ENCODE measurements at regions not wholly inside any gene's neighbourhood (a gene's known extent, or its start where the extent isn't known, plus 50 kb on each side); places are given as distances from the start of the nearest gene placed in this dataset.
A peak's percentile ranks its signal among the peaks of the same experiment; 100 is the strongest.

DNA sequence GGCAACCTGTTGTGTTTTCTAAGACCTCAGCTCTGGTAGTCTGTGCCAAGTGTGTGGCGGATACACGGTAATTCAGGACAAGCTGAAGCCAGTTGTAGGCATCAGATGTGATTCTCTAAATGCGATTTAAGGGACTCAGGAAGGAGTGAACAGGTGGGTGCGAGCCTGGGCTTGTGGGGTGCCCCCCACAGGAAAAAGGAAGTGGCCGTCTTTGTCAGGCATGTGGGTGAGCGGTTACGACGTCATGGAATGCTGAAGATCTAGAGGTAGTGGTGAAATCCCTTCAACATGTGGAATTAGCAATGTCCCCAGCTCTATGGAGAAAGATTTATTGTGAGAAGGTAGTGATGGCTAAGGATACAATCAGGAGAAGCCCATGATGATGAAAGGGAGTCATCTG lies 95.1 kb upstream of the EXOC2 start:
- Histone ChIP-seq H4K20me1 (ENCODE audit: insufficient read depth, low read length) (no peaks in the 10 kb centered on the region), H3K27me3 (ENCODE audit: insufficient read depth, low read length, poor library complexity) (no peaks in the 10 kb centered on the region), H3K4me3 (ENCODE audit: low read depth in 1 of 2, low read length in 2 of 2) (no peak overlapping the region), H3K9me3 (ENCODE audit: insufficient read depth, low read length, severe bottlenecking) (no peaks in the 10 kb centered on the region), H3K36me3 (ENCODE audit: insufficient read depth, low read length) (no peaks in the 10 kb centered on the region), H3K4me1 (ENCODE audit: insufficient read depth, low read length) (no peaks in the 10 kb centered on the region), H2AFZ (ENCODE audit: low read depth, low read length) (no peak overlapping the region), H3K79me2 (ENCODE audit: insufficient read depth, low read length) (no peaks in the 10 kb centered on the region), H3K9ac (ENCODE audit: low read depth, low read length) (no peak overlapping the region), H3K4me2 (ENCODE audit: insufficient read depth, low read length) (no peak overlapping the region), H3K27ac (ENCODE audit: low read length) (no peak overlapping the region)
- ATAC-seq (ENCODE audit: insufficient read depth, low read depth): peak; percentile 66
- TF ChIP-seq, protein P1, sequence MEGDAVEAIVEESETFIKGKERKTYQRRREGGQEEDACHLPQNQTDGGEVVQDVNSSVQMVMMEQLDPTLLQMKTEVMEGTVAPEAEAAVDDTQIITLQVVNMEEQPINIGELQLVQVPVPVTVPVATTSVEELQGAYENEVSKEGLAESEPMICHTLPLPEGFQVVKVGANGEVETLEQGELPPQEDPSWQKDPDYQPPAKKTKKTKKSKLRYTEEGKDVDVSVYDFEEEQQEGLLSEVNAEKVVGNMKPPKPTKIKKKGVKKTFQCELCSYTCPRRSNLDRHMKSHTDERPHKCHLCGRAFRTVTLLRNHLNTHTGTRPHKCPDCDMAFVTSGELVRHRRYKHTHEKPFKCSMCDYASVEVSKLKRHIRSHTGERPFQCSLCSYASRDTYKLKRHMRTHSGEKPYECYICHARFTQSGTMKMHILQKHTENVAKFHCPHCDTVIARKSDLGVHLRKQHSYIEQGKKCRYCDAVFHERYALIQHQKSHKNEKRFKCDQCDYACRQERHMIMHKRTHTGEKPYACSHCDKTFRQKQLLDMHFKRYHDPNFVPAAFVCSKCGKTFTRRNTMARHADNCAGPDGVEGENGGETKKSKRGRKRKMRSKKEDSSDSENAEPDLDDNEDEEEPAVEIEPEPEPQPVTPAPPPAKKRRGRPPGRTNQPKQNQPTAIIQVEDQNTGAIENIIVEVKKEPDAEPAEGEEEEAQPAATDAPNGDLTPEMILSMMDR (IDR thresholded peaks at IDR 0.05; ENCODE audit: borderline replicate concordance, extremely low read depth, low read length, poor library complexity, severe bottlenecking): no peak
- TF ChIP-seq EZH2 (IDR thresholded peaks at IDR 0.05; ENCODE audit: borderline replicate concordance, low read depth, low read length, severe bottlenecking): no peak
- DNase-seq: peak; percentile 34

DNA sequence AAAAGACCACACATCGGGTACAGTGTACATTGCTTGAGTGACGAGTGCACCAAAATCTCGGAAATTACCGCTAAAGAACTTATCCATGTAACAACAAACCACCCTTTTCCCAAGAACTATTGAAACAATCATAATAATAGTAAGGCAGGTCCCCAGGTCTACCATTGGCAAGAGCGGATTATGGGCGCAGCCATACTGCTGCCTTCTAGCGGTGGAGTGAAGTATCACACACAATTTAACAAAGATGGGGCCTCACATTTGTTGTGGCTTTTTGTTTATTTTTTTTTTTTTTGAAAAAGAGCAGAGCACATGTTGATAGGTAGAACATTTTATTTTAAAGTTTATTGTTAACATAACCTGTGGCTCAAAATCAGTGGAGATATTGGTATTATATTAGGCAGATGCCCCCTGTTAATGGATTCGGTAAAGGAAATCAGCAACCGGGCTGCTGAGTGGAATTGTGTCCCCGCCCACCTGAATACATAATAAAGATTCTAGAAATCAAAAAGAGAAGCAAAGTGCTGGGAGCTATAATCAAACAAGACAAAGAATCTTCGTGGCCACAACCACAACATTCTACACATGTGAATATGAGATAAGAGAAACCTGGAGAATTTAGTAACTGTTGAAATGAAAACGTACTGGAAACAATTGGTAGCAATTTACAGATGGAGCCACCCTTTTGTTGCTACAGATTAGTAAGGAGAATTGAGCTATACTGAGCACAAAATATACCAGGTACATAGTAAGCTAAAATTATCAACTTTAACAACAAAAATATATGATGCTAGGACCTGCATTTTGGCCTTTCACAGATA lies 94.2 kb upstream of the EXOC2 start:
- no peak for DNase-seq
- no peak for ATAC-seq (ENCODE audit: insufficient read depth, low read depth)

DNA sequence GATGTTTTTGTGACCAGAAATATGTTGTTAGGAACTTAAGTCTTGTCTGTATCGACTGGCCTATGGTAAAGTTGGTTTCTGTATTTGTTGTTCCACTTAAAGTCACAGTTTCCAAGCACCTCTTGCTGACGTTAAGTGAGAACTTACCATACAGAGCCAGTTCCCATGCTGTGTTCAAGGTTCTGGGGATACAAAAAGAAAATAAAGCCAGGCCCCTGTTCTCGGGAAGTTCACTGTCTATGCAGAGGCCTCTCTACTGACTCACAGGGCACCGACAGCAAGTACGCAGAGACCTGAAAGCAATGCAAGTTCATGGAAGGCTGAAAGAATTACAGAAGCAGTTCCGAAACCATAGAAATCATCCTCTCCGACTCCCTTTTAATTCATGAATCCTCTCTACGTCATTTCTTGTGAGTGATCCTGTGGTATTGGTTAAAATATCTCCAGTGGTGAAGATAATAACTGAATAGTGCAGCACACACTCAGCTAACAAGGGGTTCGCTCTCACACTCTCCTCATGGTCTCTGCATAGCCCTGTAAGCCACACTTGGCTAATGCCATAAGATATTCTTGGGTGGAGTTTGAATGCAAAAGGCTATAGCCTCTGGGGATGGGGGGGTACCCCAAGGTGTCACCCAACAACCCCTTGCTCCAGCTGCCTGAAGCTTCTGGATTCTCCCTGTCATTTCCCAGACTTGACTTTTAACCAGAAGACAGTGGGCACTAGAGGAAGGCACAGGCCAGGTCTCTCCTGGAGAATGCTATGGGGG lies 91.2 kb upstream of the EXOC2 start:
- Histone ChIP-seq H3K27ac (ENCODE audit: low read length) (no peak overlapping the region), H3K79me2 (ENCODE audit: insufficient read depth, low read length) (no peaks in the 10 kb centered on the region), H3K27me3 (ENCODE audit: insufficient read depth, low read length, poor library complexity) (peaks cover 7% of the 10 kb centered on the region), H4K20me1 (ENCODE audit: insufficient read depth, low read length) (no peaks in the 10 kb centered on the region), H3K9ac (ENCODE audit: low read depth, low read length) (no peak overlapping the region), H2AFZ (ENCODE audit: low read depth, low read length) (no peak overlapping the region), H3K4me2 (ENCODE audit: insufficient read depth, low read length) (no peak overlapping the region), H3K4me1 (ENCODE audit: insufficient read depth, low read length) (no peaks in the 10 kb centered on the region), H3K9me3 (ENCODE audit: insufficient read depth, low read length, severe bottlenecking) (no peaks in the 10 kb centered on the region), H3K4me3 (ENCODE audit: low read depth in 1 of 2, low read length in 2 of 2) (no peak overlapping the region), H3K36me3 (ENCODE audit: insufficient read depth, low read length) (no peaks in the 10 kb centered on the region)
- TF ChIP-seq, protein P1 (IDR thresholded peaks at IDR 0.05; ENCODE audit: borderline replicate concordance, extremely low read depth, low read length, poor library complexity, severe bottlenecking): no peak
- no peak for TF ChIP-seq EZH2 (IDR thresholded peaks at IDR 0.05; ENCODE audit: borderline replicate concordance, low read depth, low read length, severe bottlenecking)
- no peak for ATAC-seq (ENCODE audit: insufficient read depth, low read depth)
- DNase-seq: no peak

More for the DNA sequence above, 94.2 kb upstream of the EXOC2 start:
- H3K9ac ChIP-seq (ENCODE audit: low read depth, low read length): no peak overlapping the region
- H3K4me2 ChIP-seq (ENCODE audit: insufficient read depth, low read length): no peak overlapping the region
- H3K79me2 ChIP-seq (ENCODE audit: insufficient read depth, low read length): no peaks in the 10 kb centered on the region
- no peaks in the 10 kb centered on the region for H3K4me1 ChIP-seq (ENCODE audit: insufficient read depth, low read length)
- H4K20me1 ChIP-seq (ENCODE audit: insufficient read depth, low read length): no peaks in the 10 kb centered on the region
- no peak for TF ChIP-seq EZH2 (IDR thresholded peaks at IDR 0.05; ENCODE audit: borderline replicate concordance, low read depth, low read length, severe bottlenecking)
- TF ChIP-seq, protein P1 (IDR thresholded peaks at IDR 0.05; ENCODE audit: borderline replicate concordance, extremely low read depth, low read length, poor library complexity, severe bottlenecking): peak; percentile 37
- H3K4me3 ChIP-seq (ENCODE audit: low read depth in 1 of 2, low read length in 2 of 2): no peak overlapping the region
- no peaks in the 10 kb centered on the region for H3K9me3 ChIP-seq (ENCODE audit: insufficient read depth, low read length, severe bottlenecking)
- no peak overlapping the region for H2AFZ ChIP-seq (ENCODE audit: low read depth, low read length)
- no peaks in the 10 kb centered on the region for H3K36me3 ChIP-seq (ENCODE audit: insufficient read depth, low read length)
- no peaks in the 10 kb centered on the region for H3K27me3 ChIP-seq (ENCODE audit: insufficient read depth, low read length, poor library complexity)
- H3K27ac ChIP-seq (ENCODE audit: low read length): no peak overlapping the region

Data from DND-41 (cell line).